GM20000 (cell line): ENCODE measurements at regions not wholly inside any gene's neighbourhood (a gene's known extent, or its start where the extent isn't known, plus 50 kb on each side); places are given as distances from the start of the nearest gene placed in this dataset.

Experiments used
- DNase-seq: peaks from one replicate; pipeline ENCODE4 v3.0.0; 2012; ENCODE audit warnings: low spot score
- TF ChIP-seq, protein P1 (sequence below): IDR thresholded peaks from 2 replicates; pipeline ENCODE4 v1.5.1; 2012; ENCODE audit warnings: mild to moderate bottlenecking, control low read depth; ENCODE audit errors: extremely low read depth, missing control alignments

DNA sequence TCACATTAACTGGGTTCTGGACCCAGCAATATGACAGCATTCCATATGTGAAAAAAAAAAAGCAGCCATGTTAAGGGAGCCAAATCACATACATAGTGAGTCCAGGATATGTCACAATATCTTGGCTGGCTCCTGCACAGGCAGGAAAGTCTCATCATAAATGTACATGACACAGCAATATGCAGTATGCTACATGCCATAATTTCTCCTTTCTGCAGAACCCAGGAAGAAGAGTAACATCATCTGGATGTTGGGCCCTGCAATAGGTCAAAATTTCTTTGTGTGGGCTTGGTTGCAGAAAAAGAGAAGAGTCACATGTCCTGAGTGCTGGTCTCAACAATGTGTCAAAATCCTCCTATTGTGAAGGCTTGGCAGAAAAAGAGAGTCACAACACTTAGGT lies 902.8 kb upstream of the AMELY start:
- no peak for DNase-seq
- TF ChIP-seq, protein P1, sequence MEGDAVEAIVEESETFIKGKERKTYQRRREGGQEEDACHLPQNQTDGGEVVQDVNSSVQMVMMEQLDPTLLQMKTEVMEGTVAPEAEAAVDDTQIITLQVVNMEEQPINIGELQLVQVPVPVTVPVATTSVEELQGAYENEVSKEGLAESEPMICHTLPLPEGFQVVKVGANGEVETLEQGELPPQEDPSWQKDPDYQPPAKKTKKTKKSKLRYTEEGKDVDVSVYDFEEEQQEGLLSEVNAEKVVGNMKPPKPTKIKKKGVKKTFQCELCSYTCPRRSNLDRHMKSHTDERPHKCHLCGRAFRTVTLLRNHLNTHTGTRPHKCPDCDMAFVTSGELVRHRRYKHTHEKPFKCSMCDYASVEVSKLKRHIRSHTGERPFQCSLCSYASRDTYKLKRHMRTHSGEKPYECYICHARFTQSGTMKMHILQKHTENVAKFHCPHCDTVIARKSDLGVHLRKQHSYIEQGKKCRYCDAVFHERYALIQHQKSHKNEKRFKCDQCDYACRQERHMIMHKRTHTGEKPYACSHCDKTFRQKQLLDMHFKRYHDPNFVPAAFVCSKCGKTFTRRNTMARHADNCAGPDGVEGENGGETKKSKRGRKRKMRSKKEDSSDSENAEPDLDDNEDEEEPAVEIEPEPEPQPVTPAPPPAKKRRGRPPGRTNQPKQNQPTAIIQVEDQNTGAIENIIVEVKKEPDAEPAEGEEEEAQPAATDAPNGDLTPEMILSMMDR = no peak

GRCh38 chrY:7810359-7810758 lies 898.8 kb upstream of the AMELY start:
- TF ChIP-seq, protein P1 = no peak
- DNase-seq = no peak

DNA sequence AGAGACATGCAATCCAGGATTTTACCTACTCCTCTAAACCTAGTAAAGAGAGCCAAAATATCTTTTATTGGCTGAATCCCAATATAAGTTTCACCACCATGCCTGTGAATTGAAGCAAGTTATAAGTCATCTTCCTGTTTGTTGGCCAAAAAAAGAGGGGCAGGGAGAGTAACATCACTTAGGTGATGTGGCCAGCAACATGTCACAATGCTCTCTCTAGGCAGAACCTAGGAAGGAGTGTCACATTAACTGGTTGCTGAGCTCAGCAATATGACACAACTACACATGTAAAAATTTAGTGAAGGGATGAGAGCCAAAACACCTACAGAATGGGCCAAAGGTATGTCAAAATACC lies 895.9 kb upstream of the AMELY start:
- no peak for DNase-seq
- TF ChIP-seq, protein P1 = no peak

DNA sequence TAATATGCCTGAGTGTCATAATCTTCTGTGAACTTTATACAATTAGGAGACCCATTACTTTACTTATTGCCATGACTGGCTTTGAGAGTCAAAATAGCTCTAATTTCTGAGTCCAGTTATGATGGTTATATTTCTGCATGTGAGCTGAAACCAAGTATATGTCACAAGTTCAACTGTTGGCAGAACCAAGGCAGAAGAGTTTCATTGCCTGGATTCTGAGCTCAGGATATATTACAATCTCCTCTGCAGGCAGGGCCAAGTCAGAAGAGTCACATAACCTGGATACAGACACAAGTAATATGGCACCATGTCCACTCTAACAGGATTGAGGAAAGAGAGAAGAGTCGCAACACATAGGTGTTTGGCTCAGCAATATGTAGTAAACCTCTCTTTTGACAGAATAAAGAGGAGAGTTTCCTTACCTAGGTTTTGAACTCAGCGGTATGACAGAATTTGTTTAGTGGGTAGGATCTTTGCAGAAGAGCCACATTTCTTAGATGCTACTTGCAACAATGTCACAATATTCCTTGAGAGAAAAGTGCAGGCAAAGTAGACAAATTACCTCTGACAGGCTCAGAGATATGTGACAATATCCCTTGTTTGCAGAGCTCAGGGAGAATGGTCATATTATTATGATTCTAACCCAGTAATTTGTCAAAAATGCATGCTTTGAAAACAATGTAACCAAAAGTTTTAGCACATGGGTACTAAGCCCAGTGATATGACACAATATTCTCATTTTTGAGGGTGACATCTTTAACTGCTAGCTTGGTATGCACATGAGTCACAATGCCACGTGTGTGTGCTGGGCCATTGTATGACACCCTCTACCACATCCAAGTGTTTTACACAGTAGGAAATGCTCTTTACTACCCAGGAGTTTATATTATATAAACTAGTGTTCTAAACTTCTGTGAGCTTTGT lies 895.3 kb upstream of the AMELY start:
- TF ChIP-seq, protein P1 = no peak
- no peak for DNase-seq

GRCh38 chrY:7805624-7806023 lies 894.1 kb upstream of the AMELY start:
- DNase-seq = no peak
- TF ChIP-seq, protein P1 = no peak

DNA sequence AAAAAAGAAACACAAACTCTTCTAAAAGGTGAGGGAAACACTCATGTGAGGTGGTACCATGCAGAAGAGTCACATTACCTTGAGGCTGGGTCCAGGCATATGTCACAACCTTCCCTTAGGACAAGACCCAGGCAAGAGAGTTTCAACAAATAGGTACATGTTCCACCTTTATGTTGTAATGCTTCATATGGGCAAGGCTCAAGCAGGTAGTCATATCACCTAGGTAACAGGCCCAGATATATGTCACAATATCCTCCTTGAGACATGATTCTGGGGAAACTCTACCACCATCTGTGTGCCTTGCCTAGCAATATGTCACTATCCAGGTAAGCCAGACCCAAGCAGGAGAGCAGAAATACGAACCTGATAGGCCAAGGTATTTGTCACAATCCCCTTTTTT lies 892.2 kb upstream of the AMELY start:
- DNase-seq = no peak
- TF ChIP-seq, protein P1 = no peak

- DNase-seq = no peak
- TF ChIP-seq, protein P1 = no peak
Measured at GRCh38 chrY:7796128-7796527, 884.6 kb upstream of the AMELY start.
